Body of pancreas (tissue), 4 donors: ENCODE measurements at regions not wholly inside any gene's neighbourhood (a gene's known extent, or its start where the extent isn't known, plus 50 kb on each side); places are given as distances from the start of the nearest gene placed in this dataset.
"Not testable (repeated sequence)": the region's sequence is repeated elsewhere in the genome, so short reads cannot be mapped to it uniquely, and the experiment has no call there.

Experiments used
- ATAC-seq: fragments of 150-250 bp; one replicate; pipeline ENCODE4 v1.9.1; 2016
- DNase-seq, 4 donors: peaks; one replicate each; pipeline ENCODE4 v3.0.0-alpha.2; 2019
- H3K27ac ChIP-seq, 4 donors: fragments of 200-600 bp; sonication (generic); 1 replicate in 3 of 4; 2 replicates in 1 of 4; pipeline versions ENCODE4 v1.5.1 to v1.6.1; 2016 to 2019; ENCODE audit warnings: mild to moderate bottlenecking in 1 of 4, mixed read lengths in 1 of 4, moderate library complexity in 1 of 4
- H3K27me3 ChIP-seq, 2 donors: fragments of 200-600 bp; sonication (generic); one replicate each; pipeline ENCODE4 v1.6.0; 2016; ENCODE audit warnings: mild to moderate bottlenecking in 1 of 2
- H3K36me3 ChIP-seq, 2 donors: fragments of 200-600 bp; sonication (generic); replicated peaks in 1 of 2; 2 replicates each; pipeline ENCODE4 v1.5.1; 2016; ENCODE audit warnings: low read depth in 2 of 2; ENCODE audit not compliant: insufficient read depth in 1 of 2
- H3K4me1 ChIP-seq: fragments of 200-600 bp; sonication (generic); one replicate; pipeline ENCODE4 v1.6.0; 2016
- H3K4me3 ChIP-seq, 2 donors: fragments of 200-600 bp; sonication (generic); 1 replicate in 1 of 2; 2 replicates in 1 of 2; pipeline ENCODE4 v1.5.1; 2016 to 2019
- H3K9me3 ChIP-seq, 3 donors: fragments of 200-600 bp; sonication (generic); 1 replicate in 2 of 3; 2 replicates in 1 of 3; pipeline ENCODE4 v1.5.1; 2016
- POLR2A ChIP-seq, 3 donors: fragments of 450-650 bp; IDR thresholded peaks; one replicate each; pipeline ENCODE4 v1.6.1; 2016; ENCODE audit warnings: antibody characterized with exemption in 3 of 3, mild to moderate bottlenecking in 2 of 3
- WGBS, 2 donors: methylation state at CpG; one replicate each; pipeline ENCODE4 v1.1.5; 2017; 5-methylcytosine and 5-hydroxymethylcytosine counted together
- intact Hi-C: fragments of 100-400 bp; cut with DNase I; formaldehyde crosslinking; loops from one replicate; pipeline ENCODE4 v1.15.1; 2023
- TF ChIP-seq, protein P1 (sequence below), 7 experiments: fragments of 450-650 bp in 4 of 7; fragments of 200-600 bp in 3 of 7; sonication (generic) in 3 of 7; IDR thresholded peaks; one replicate each; pipeline ENCODE4 v1.5.1; 2016 to 2019; ENCODE audit warnings: antibody characterized with exemption in 7 of 7

DNA sequence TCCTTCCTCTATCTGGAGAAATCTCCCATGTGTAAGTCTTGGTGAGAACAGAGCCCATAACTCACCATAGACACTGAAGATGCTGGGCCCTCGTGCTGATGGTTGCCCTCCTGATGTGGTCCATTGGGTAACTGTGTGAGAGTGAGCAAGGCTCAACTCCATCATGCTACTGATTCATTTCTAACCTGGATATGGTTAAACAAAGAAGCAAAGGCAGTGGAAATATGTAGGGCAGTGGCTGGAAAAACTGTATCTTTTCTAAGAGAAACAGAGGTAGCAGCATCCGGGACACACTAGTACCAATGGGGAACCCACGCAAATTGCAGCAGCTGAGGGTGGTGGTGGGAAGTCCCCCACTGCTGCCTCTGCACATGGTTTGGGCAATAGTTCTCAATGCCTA is 221.7 kb downstream of the KLF6 start:
- no peak for TF ChIP-seq POLR2A (IDR thresholded peaks at IDR 0.05)
- TF ChIP-seq, protein P1, sequence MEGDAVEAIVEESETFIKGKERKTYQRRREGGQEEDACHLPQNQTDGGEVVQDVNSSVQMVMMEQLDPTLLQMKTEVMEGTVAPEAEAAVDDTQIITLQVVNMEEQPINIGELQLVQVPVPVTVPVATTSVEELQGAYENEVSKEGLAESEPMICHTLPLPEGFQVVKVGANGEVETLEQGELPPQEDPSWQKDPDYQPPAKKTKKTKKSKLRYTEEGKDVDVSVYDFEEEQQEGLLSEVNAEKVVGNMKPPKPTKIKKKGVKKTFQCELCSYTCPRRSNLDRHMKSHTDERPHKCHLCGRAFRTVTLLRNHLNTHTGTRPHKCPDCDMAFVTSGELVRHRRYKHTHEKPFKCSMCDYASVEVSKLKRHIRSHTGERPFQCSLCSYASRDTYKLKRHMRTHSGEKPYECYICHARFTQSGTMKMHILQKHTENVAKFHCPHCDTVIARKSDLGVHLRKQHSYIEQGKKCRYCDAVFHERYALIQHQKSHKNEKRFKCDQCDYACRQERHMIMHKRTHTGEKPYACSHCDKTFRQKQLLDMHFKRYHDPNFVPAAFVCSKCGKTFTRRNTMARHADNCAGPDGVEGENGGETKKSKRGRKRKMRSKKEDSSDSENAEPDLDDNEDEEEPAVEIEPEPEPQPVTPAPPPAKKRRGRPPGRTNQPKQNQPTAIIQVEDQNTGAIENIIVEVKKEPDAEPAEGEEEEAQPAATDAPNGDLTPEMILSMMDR (IDR thresholded peaks at IDR 0.05): no peak
- H3K4me1 ChIP-seq: no peaks in the 10 kb centered on the region

DNA sequence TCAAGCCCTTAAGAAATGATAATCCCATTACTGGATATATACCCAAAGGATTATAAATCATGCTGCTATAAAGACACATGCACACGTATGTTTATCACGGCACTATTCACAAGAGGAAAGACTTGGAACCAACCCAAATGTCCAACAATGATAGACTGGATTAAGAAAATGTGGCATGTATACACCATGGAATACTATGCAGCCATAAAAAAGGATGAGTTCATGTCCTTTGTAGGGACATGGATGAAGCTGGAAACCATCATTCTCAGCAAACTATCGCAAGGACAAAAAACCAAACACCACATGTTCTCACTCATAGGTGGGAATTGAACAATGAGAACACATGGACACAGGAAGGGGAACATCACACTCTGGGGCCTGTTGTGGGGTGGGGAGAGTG is 224.4 kb downstream of the KLF6 start:
- H3K4me1 ChIP-seq, ATAC-seq, H3K36me3 ChIP-seq, H3K27me3 ChIP-seq, intact Hi-C loops, H3K9me3 ChIP-seq, H3K4me3 ChIP-seq, DNase-seq, H3K27ac ChIP-seq: not testable (repeated sequence)
- WGBS, 2 donors: 80 to 89% methylated on average over 3 of the region's 3 CpGs

More for the DNA sequence above, 221.7 kb downstream of the KLF6 start:
- H3K9me3 ChIP-seq: no peaks in the 10 kb centered on the region
- intact Hi-C loops: no loop called here
- H3K27ac ChIP-seq: no peak overlapping the region
- 67 to 78% methylated on average over 3 of the region's 3 CpGs for WGBS, 2 donors
- no peaks in the 10 kb centered on the region for H3K27me3 ChIP-seq
- H3K36me3 ChIP-seq: no peaks in the 10 kb centered on the region
- no peak for DNase-seq
- ATAC-seq: no peak
- no peak overlapping the region for H3K4me3 ChIP-seq

DNA sequence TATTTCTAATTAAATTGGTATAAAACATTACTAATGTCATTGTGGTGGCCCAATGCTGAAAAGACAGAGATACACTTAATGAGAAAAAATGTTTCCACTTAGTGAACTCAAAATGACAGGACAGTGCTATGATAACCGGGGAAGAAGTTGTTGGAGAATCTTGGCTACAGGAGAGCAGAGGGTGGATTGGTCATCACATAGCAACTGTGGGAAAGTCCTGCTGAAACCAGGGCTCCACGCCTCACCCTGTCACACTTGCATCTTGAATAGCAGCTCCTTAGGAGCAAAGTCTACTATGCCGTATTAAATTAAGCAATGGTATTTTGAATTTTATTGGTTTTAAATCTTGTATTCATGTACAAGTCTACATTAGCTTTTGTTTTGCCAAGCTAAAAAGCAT is 225.5 kb downstream of the KLF6 start:
- no peaks in the 10 kb centered on the region for H3K27me3 ChIP-seq
- TF ChIP-seq, protein P1 (IDR thresholded peaks at IDR 0.05): no peak
- no peak for TF ChIP-seq POLR2A (IDR thresholded peaks at IDR 0.05)
- WGBS, 2 donors: 69 to 82% methylated on average over 3 of the region's 3 CpGs
- no peak overlapping the region for H3K27ac ChIP-seq
- no peaks in the 10 kb centered on the region for H3K9me3 ChIP-seq
- no peaks in the 10 kb centered on the region for H3K36me3 ChIP-seq
- no peaks in the 10 kb centered on the region for H3K4me1 ChIP-seq
- intact Hi-C loops: no loop called here
- no peak overlapping the region for H3K4me3 ChIP-seq
- no peak for DNase-seq
- ATAC-seq: no peak

DNA sequence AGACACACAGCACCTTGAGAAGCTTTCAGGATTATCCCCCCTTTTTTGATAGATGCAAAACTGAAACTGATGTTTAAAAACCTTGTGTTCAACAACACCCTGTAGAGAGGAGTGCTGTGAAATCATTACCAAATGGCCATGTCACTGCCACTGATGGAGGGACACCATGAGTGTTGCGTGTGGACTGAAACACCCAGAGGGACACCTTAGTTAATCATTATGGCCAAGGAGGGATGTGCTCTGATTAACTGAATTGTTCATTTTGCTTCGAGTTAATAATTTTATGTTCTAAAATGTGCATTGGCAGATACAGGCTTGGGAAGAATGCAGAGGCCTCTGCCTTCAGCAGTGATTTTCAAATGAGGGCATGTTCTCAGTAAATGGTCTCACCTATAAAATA is 226.0 kb downstream of the KLF6 start:
- intact Hi-C loops: no loop called here
- no peak for TF ChIP-seq POLR2A (IDR thresholded peaks at IDR 0.05)
- TF ChIP-seq, protein P1 (IDR thresholded peaks at IDR 0.05): no peak
- Histone ChIP-seq H3K4me1 (no peaks in the 10 kb centered on the region), H3K36me3 (no peaks in the 10 kb centered on the region), H3K9me3 (no peaks in the 10 kb centered on the region), H3K27me3 (no peaks in the 10 kb centered on the region), H3K4me3 (no peak overlapping the region), H3K27ac (no peak overlapping the region)
- WGBS, 2 donors: 41 to 56% methylated on average over 2 of the region's 2 CpGs
- no peak for ATAC-seq
- DNase-seq: no peak

DNA sequence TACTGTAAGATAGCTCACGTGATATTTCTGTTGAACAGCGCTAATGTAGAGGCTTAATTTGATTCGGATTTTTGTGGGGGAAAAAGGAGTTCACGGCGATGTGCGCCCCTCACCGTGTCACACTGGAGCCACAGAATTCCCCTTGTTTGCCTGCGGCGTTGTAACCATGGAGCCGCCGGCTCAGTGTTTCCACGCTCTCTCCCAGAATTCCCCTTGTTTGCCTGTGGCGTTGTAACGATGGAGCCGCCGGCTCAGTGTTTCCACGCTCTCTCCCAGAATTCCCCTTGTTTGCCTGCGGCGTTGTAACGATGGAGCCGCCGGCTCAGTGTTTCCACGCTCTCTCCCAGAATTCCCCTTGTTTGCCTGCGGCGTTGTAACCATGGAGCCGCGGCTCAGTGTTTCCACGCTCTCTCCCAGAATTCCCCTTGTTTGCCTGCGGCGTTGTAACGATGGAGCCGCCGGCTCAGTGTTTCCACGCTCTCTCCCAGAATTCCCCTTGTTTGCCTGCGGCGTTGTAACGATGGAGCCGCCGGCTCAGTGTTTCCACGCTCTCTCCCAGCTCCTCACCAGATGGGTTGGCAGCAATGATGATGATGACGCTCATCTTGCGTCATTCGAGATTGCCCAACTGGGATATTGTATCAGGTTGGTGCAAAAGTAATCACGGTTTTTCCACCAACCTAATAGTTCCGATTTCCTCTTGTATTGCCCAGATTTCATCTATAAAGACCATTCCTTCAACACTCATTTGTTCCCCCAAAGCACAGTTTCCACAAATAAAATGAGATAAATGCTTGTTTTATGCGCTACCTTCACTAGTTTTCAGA is 228.6 kb downstream of the KLF6 start:
- not testable (repeated sequence) for H3K4me3 ChIP-seq, H3K27me3 ChIP-seq

DNA sequence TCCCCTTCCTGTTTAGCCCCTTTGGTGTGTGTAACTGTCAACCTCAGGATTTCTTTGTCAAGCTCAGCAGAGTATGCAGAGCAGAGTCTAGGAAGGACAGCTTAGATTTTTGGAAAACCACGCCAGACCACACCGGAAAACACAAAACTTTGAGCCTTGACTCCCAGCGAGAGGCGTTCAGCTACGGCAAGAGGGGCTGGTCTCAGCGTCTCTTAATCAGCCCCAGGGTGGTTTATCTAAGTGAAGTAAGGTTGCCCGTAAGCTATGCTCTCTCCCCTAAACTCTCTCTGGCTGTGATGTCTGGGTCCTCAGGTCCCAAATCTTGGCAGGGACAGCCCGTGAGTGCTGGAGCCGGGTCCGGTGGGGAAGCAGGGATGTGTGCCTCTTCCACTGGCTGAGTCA is 230.9 kb downstream of the KLF6 start:
- Histone ChIP-seq H3K9me3 (no peaks in the 10 kb centered on the region), H3K4me1 (no peaks in the 10 kb centered on the region), H3K27me3 (no peaks in the 10 kb centered on the region), H3K27ac (no peak overlapping the region), H3K36me3 (no peaks in the 10 kb centered on the region), H3K4me3 (no peak overlapping the region)
- DNase-seq: no peak
- ATAC-seq: no peak
- 55 to 68% methylated on average over 10 of the region's 10 CpGs for WGBS, 2 donors
- intact Hi-C loops: no loop called here
- TF ChIP-seq POLR2A (IDR thresholded peaks at IDR 0.05): no peak
- TF ChIP-seq, protein P1 (IDR thresholded peaks at IDR 0.05): no peak

More for the DNA sequence above, 228.6 kb downstream of the KLF6 start:
- DNase-seq, H3K9me3 ChIP-seq, ATAC-seq, H3K27ac ChIP-seq, intact Hi-C loops, H3K4me1 ChIP-seq, H3K36me3 ChIP-seq: not testable (repeated sequence)
- 85 to 91% methylated on average over 46 of the region's 46 CpGs for WGBS, 2 donors
